IMR-90 (cell line): ENCODE measurements at regions not wholly inside any gene's neighbourhood (a gene's known extent, or its start where the extent isn't known, plus 50 kb on each side); places are given as distances from the start of the nearest gene placed in this dataset.

Experiments
- ATAC-seq: fragments of 200-7000 bp; cut with Tn5 transposase; 2 replicates; pipeline ENCODE4 v1.9.1; 2020; ENCODE audit warnings: low read depth, mild to moderate bottlenecking, moderate library complexity
- BruUV-seq: library from RNA; stranded (reverse); fragments of 400-500 nt; replicated peaks from 2 replicates; lab custom pipeline; 2021; lab: Mats Ljungman, UMichigan
- CTCF ChIA-PET: fragments of 300-600 bp; formaldehyde crosslinking; extraction: SDS; loops from one replicate; lab custom pipeline; 2021; ENCODE audit warnings: antibody characterized with exemption; lab: Yijun Ruan, JAX
- POLR2A ChIA-PET: fragments of 300-600 bp; sonication (Branson Sonifier 250); formaldehyde crosslinking; loops from one replicate; lab custom pipeline; 2022; ENCODE audit warnings: antibody characterized with exemption; ENCODE audit not compliant: unreplicated experiment; lab: Charles Lee
- DNase-seq: peaks from one replicate; pipeline ENCODE4 v3.0.0; 2013
- H2AFZ ChIP-seq: replicated peaks from 2 replicates; pipeline ENCODE3; 2013; ENCODE audit warnings: low read length, mild to moderate bottlenecking; ENCODE audit not compliant: poor library complexity
- H2AK5ac ChIP-seq: 2 replicates; pipeline ENCODE4 v1.6.1; 2013; ENCODE audit warnings: low read depth, low read length, inconsistent platforms
- H2AK9ac ChIP-seq: replicated peaks from 2 replicates; pipeline ENCODE3; 2013; ENCODE audit warnings: mild to moderate bottlenecking, low read depth, low read length, moderate library complexity; ENCODE audit not compliant: poor library complexity
- H2BK120ac ChIP-seq: 2 replicates; pipeline ENCODE4 v1.6.1; 2013; ENCODE audit warnings: low read depth, low read length, inconsistent platforms
- H2BK15ac ChIP-seq: 3 replicates; pipeline ENCODE4 v1.6.1; 2013; ENCODE audit warnings: low read depth, low read length, inconsistent platforms
- H2BK20ac ChIP-seq: 2 replicates; pipeline ENCODE4 v1.6.1; 2013; ENCODE audit warnings: low read depth, mild to moderate bottlenecking, inconsistent platforms, low read length, moderate library complexity
- H2BK5ac ChIP-seq: 2 replicates; pipeline ENCODE4 v1.6.1; 2013; ENCODE audit warnings: mild to moderate bottlenecking, low read depth, low read length, inconsistent platforms; ENCODE audit not compliant: poor library complexity, severe bottlenecking
- H3K14ac ChIP-seq: replicated peaks from 2 replicates; pipeline ENCODE4 v1.6.1; 2013; ENCODE audit warnings: low read depth, low read length, inconsistent platforms
- H3K18ac ChIP-seq: 2 replicates; pipeline ENCODE4 v1.6.1; 2013; ENCODE audit warnings: low read depth, low read length, control low read depth
- H3K23ac ChIP-seq: 2 replicates; pipeline ENCODE4 v1.6.1; 2013; ENCODE audit warnings: low read depth, low read length, inconsistent platforms
- H3K27ac ChIP-seq: 2 replicates; pipeline ENCODE4 v1.5.1; 2013; ENCODE audit warnings: mild to moderate bottlenecking, control low read depth, low read length; ENCODE audit not compliant: insufficient read depth
- H3K27me3 ChIP-seq: 2 replicates; pipeline ENCODE4 v1.6.1; 2013; ENCODE audit warnings: low read length; ENCODE audit not compliant: control insufficient read depth, insufficient read depth
- H3K36me3 ChIP-seq: 2 replicates; pipeline ENCODE4 v1.6.1; 2013; ENCODE audit warnings: low read length, mixed read lengths; ENCODE audit not compliant: control insufficient read depth, insufficient read depth
- H3K4ac ChIP-seq: 2 replicates; pipeline ENCODE4 v1.6.1; 2013; ENCODE audit warnings: low read depth, low read length, inconsistent platforms
- H3K4me1 ChIP-seq: 2 replicates; pipeline ENCODE4 v1.6.1; 2013; ENCODE audit warnings: low read length, mixed read lengths; ENCODE audit not compliant: control insufficient read depth, insufficient read depth
- H3K4me2 ChIP-seq: 2 replicates; pipeline ENCODE4 v1.6.1; 2013; ENCODE audit warnings: low read depth, mild to moderate bottlenecking, control low read depth, low read length, moderate library complexity
- H3K4me3 ChIP-seq: 2 replicates; pipeline ENCODE4 v1.5.1; 2013; ENCODE audit warnings: low read depth, mild to moderate bottlenecking, control low read depth, low read length, moderate library complexity; ENCODE audit not compliant: insufficient read depth
- H3K56ac ChIP-seq: 2 replicates; pipeline ENCODE4 v1.6.1; 2013; ENCODE audit warnings: low read length, inconsistent platforms; ENCODE audit not compliant: insufficient read depth; ENCODE audit errors: extremely low read depth
- H3K79me1 ChIP-seq, 2 experiments: 2 replicates each; pipeline ENCODE4 v1.6.1; 2013; ENCODE audit warnings: low read length in 2 of 2, inconsistent platforms in 1 of 2, low read depth in 1 of 2
- H3K9ac ChIP-seq: 2 replicates; pipeline ENCODE4 v1.6.1; 2013; ENCODE audit warnings: low read depth, low read length, control low read depth
- H3K9me1 ChIP-seq: 2 replicates; pipeline ENCODE4 v1.6.1; 2013; ENCODE audit warnings: low read length, inconsistent platforms; ENCODE audit not compliant: insufficient read depth
- H3K9me3 ChIP-seq: 2 replicates; pipeline ENCODE4 v1.6.1; 2013; ENCODE audit warnings: low read length; ENCODE audit not compliant: control insufficient read depth, insufficient read depth
- H4K20me1 ChIP-seq: 2 replicates; pipeline ENCODE4 v1.6.1; 2013; ENCODE audit warnings: low read length, inconsistent platforms; ENCODE audit not compliant: insufficient read depth
- H4K5ac ChIP-seq: 2 replicates; pipeline ENCODE4 v1.6.1; 2013; ENCODE audit warnings: mild to moderate bottlenecking, low read depth, low read length, control low read depth
- H4K8ac ChIP-seq, 2 experiments: 2 replicates each; pipeline ENCODE4 v1.6.1; 2013; ENCODE audit warnings: low read depth in 2 of 2, low read length in 2 of 2, control low read depth in 1 of 2, inconsistent platforms in 1 of 2
- H4K91ac ChIP-seq: 2 replicates; pipeline ENCODE4 v1.6.1; 2013; ENCODE audit warnings: low read depth, low read length, inconsistent platforms; ENCODE audit not compliant: insufficient read depth
- MAZ ChIP-seq: IDR thresholded peaks from 2 replicates; pipeline ENCODE4 v1.6.1; 2012; ENCODE audit warnings: low read depth, mild to moderate bottlenecking, low read length, improper control_type of control experiment, moderate library complexity, borderline replicate concordance
- WGBS, 2 experiments: methylation state at CpG; one replicate each; pipeline versions ENCODE4 v1.1.5 to v1.1.7; 2013; ENCODE audit warnings: missing lambda C conversion rate in 2 of 2; ENCODE audit not compliant: insufficient read length in 1 of 2; ENCODE audit errors: extremely low coverage in 2 of 2; 5-methylcytosine and 5-hydroxymethylcytosine counted together
- dilution Hi-C: fragments of 300-500 bp; cut with HindIII; formaldehyde crosslinking; loops from one replicate; pipeline ENCODE4 v1.14.3; 2018; ENCODE audit warnings: low sequenced_read_pairs; ENCODE audit not compliant: unreplicated experiment
- in situ Hi-C: fragments of 300-500 bp; cut with MboI; formaldehyde crosslinking; loops from 3 replicates; pipeline ENCODE4 v1.14.3; 2019; ENCODE audit warnings: low sequenced_read_pairs, inconsistent platforms, mixed read lengths
- intact Hi-C: fragments of 100-400 bp; cut with micrococcal nuclease; formaldehyde crosslinking; loops from 2 replicates; pipeline ENCODE4 v1.10.0; 2022

DNA sequence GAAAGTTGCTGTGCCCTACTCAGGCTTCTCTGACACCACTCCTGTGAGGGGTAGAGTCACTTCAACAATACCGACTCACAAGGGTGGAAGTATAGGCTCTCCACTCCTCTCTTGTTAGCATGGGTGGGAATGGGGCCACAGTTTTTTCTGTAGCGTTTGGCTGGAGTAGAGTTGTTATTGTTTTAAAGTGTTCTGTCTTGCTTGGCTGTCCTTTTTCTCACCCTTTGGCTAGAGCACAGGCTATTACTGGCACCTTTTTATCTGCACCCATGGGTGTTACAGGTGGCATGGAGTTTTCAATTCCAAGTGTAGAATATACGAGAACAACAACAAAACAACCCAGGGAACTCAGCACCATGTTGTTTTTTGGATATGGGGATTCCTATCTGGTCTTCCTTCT, 74.3 kb upstream of the CD5L start:
- Histone ChIP-seq H4K5ac (no peak overlapping the region), H2BK5ac (no peak overlapping the region), H3K9me3 (no peaks in the 10 kb centered on the region), H3K27me3 (no peaks in the 10 kb centered on the region), H2AK5ac (no peak overlapping the region), H3K14ac (no peak overlapping the region), H3K56ac (no peak overlapping the region), H3K36me3 (no peaks in the 10 kb centered on the region), H3K4me2 (no peak overlapping the region), H3K27ac (no peak overlapping the region), H4K8ac (no peak overlapping the region), H2BK20ac (no peak overlapping the region), H3K79me1 (no peaks in the 10 kb centered on the region), H3K9ac (no peak overlapping the region), H2AK9ac (no peak overlapping the region), H3K23ac (no peak overlapping the region), H4K91ac (no peak overlapping the region), H4K20me1 (no peaks in the 10 kb centered on the region), H3K4ac (no peak overlapping the region), H2AFZ (no peak overlapping the region), H3K18ac (no peak overlapping the region), H2BK120ac (no peak overlapping the region), H2BK15ac (no peak overlapping the region), H3K9me1 (no peaks in the 10 kb centered on the region), H3K4me1 (no peaks in the 10 kb centered on the region), H3K4me3 (no peak overlapping the region)
- TF ChIP-seq MAZ, result no peak
- no CpG with 5 or more reads among the region's 3 CpGs for WGBS, 2 experiments
- ChIA-PET CTCF (no interaction called here), POLR2A (no interaction called here)
- BruUV-seq, result no TSS peak
- no peak for DNase-seq
- in situ Hi-C loops, result no loop called here
- no peak for ATAC-seq
- intact Hi-C loops, result no loop called here
- dilution Hi-C loops, result no loop called here
